ENCODE measurements at regions not wholly inside any gene's neighbourhood (a gene's known extent, or its start where the extent isn't known, plus 50 kb on each side); places are given as distances from the start of the nearest gene placed in this dataset.

- Histone ChIP-seq H3K9me3 (replicated peaks; ENCODE audit: control insufficient read depth, insufficient read depth, low read length) (no peaks in the 10 kb centered on the region), H3K4me2 (ENCODE audit: control insufficient read depth, insufficient read depth) (no peak overlapping the region), H4K20me1 (ENCODE audit: control insufficient read depth, insufficient read depth) (no peaks in the 10 kb centered on the region), H3K27me3 (replicated peaks in 1 of 2; ENCODE audit: control insufficient read depth in 2 of 2, insufficient read depth in 2 of 2, low read length in 1 of 2) (peaks cover 0 to 3% of the 10 kb centered on the region in 2 experiments; a peak in 2 of 4 replicates), H3K4me3 (no peak overlapping the region), H3K27ac (ENCODE audit: control insufficient read depth, insufficient read depth) (no peak overlapping the region), H3K79me2 (ENCODE audit: control insufficient read depth, insufficient read depth, low read length) (no peaks in the 10 kb centered on the region), H3K36me3 (ENCODE audit: control insufficient read depth in 2 of 2, insufficient read depth in 2 of 2, low read length in 1 of 2) (no peaks in the 10 kb centered on the region), H2AFZ (ENCODE audit: control insufficient read depth, low read depth, low read length) (no peak overlapping the region), H3K9ac (ENCODE audit: control insufficient read depth, insufficient read depth, low read length) (no peak overlapping the region), H3K4me1 (ENCODE audit: control insufficient read depth, insufficient read depth, low read length) (no peaks in the 10 kb centered on the region)
- RAD21 ChIA-PET (ENCODE audit: unreplicated experiment) = no interaction called here
- in situ Hi-C loops (cut with MboI) = no loop called here
- POLR2A ChIA-PET = no interaction called here
- no peak for ATAC-seq
- CTCF ChIA-PET = no interaction called here
- no peak for FAIRE-seq
- TF ChIP-seq RAD21 (IDR thresholded peaks at IDR 0.05; ENCODE audit: insufficient read depth, low read depth, low read length) = no peak
- TF ChIP-seq ZSCAN29 (IDR thresholded peaks at IDR 0.05) = no peak
- no peak for TF ChIP-seq WRNIP1 (IDR thresholded peaks at IDR 0.05; ENCODE audit: borderline replicate concordance, low read depth, low read length)
- no peak for TF ChIP-seq NR2C2 (IDR thresholded peaks at IDR 0.05; ENCODE audit: borderline replicate concordance, control insufficient read depth, insufficient read length, low read depth)
- TF ChIP-seq SIX5 (IDR thresholded peaks at IDR 0.05; ENCODE audit: low read depth, low read length, severe bottlenecking) = no peak
- TF ChIP-seq EED (IDR thresholded peaks at IDR 0.05; ENCODE audit: low read depth) = no peak
- no peak for TF ChIP-seq CREM (IDR thresholded peaks at IDR 0.05; ENCODE audit: low read depth)
- TF ChIP-seq ZNF207 (IDR thresholded peaks at IDR 0.05; ENCODE audit: borderline replicate concordance) = no peak
- no peak for TF ChIP-seq ZNF274 (IDR thresholded peaks at IDR 0.05; ENCODE audit: insufficient read depth, insufficient read length)
- TF ChIP-seq ZNF217 (IDR thresholded peaks at IDR 0.05) = no peak
- no peak for TF ChIP-seq ZNF384 (IDR thresholded peaks at IDR 0.05; ENCODE audit: borderline replicate concordance, low read depth, low read length)
- no peak for TF ChIP-seq BACH1 (IDR thresholded peaks at IDR 0.05; ENCODE audit: borderline replicate concordance)
- no peak for TF ChIP-seq KLF5 (IDR thresholded peaks at IDR 0.05; ENCODE audit: partially characterized antibody)
- intact Hi-C loops (cut with micrococcal nuclease; ENCODE audit: unreplicated experiment) = no loop called here
- no peak for DNase-seq (ENCODE audit: low read depth, low spot score)
- BruUV-seq (replicated peaks) = no TSS peak
- WGBS (ENCODE audit: insufficient coverage, insufficient replicate concordance, low lambda C conversion rate, missing lambda C conversion rate) = 20% methylated on average over 1 of the region's 1 CpG
- SMC1A ChIA-PET (ENCODE audit: uncharacterized antibody, unreplicated experiment) = no interaction called here
Observed at GRCh38 chr3:150049317-150049716, 78.6 kb upstream of the PFN2 start.
